ENCODE measurements at regions not wholly inside any gene's neighbourhood (a gene's known extent, or its start where the extent isn't known, plus 50 kb on each side); places are given as distances from the start of the nearest gene placed in this dataset.

DNA sequence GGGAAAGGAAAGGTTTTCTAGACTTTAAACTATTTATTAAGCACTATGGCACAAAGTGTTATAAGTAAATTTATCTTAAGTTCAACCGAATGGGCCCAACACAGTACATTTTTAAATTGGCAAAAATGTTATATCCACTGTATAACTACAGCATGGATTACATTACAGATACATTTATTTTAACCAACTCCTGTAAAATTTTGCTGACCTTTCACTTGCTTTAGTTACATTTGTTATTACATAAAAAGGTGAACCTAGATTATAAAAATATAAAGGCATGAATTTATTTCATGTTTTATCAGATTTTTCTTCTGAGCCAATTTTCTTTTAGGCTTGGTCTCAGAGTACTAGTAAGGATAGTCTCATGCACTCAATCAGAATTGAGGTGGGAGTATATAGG is 221.9 kb upstream of the GBE1 start:
- no peak for TF ChIP-seq FOXK2 (IDR thresholded peaks at IDR 0.05)
- TF ChIP-seq SP1 (IDR thresholded peaks at IDR 0.05) = no peak
- TF ChIP-seq HDGF (IDR thresholded peaks at IDR 0.05; ENCODE audit: borderline replicate concordance) = no peak
- no peak for TF ChIP-seq FOXM1 (IDR thresholded peaks at IDR 0.05; ENCODE audit: borderline replicate concordance)
- no peak for TF ChIP-seq ELF4 (IDR thresholded peaks at IDR 0.05)
- TF ChIP-seq BHLHE40 (IDR thresholded peaks at IDR 0.05; ENCODE audit: borderline replicate concordance) = no peak
- no peak for TF ChIP-seq ARNT (IDR thresholded peaks at IDR 0.05)
- no peak for TF ChIP-seq LEF1 (IDR thresholded peaks at IDR 0.05; ENCODE audit: borderline replicate concordance)
- no peak for TF ChIP-seq FOXA1 (IDR thresholded peaks at IDR 0.05)
- TF ChIP-seq ZNF384 (IDR thresholded peaks at IDR 0.05) = no peak
- TF ChIP-seq PKNOX1 (IDR thresholded peaks at IDR 0.05) = no peak
- no peak for TF ChIP-seq NFRKB (IDR thresholded peaks at IDR 0.05)
- TF ChIP-seq SUZ12 (IDR thresholded peaks at IDR 0.05) = no peak
- TF ChIP-seq TARDBP (IDR thresholded peaks at IDR 0.05) = no peak

All from HEK293T (cell line).